DOHH2 (cell line): ENCODE measurements at regions not wholly inside any gene's neighbourhood (a gene's known extent, or its start where the extent isn't known, plus 50 kb on each side); places are given as distances from the start of the nearest gene placed in this dataset.

Source experiments
- H3F3A ChIP-seq: fragments of 200-600 bp; sonication (generic), shearing (Covaris generic); 2 replicates; pipeline ENCODE4 v1.6.0; 2016; ENCODE audit warnings: antibody characterized with exemption, mild to moderate bottlenecking; ENCODE audit not compliant: control insufficient read depth, insufficient read depth
- H3K27ac ChIP-seq: fragments of 200-600 bp; sonication (generic); 2 replicates; pipeline ENCODE4 v1.5.1; 2014; ENCODE audit warnings: low read depth, mild to moderate bottlenecking, low read length, moderate library complexity
- H3K27me3 ChIP-seq: fragments of 200-600 bp; sonication (generic); 2 replicates; pipeline ENCODE4 v1.6.1; 2014; ENCODE audit warnings: mild to moderate bottlenecking, low read length, mixed read lengths; ENCODE audit not compliant: control insufficient read depth
- H3K36me3 ChIP-seq: fragments of 200-600 bp; sonication (generic); 2 replicates; pipeline ENCODE4 v1.6.1; 2014; ENCODE audit warnings: mild to moderate bottlenecking, low read length, moderate library complexity, mixed read lengths; ENCODE audit not compliant: control insufficient read depth
- H3K4me1 ChIP-seq: fragments of 200-600 bp; sonication (generic); 2 replicates; pipeline ENCODE4 v1.6.1; 2014; ENCODE audit warnings: mild to moderate bottlenecking, low read length, mixed read lengths; ENCODE audit not compliant: control insufficient read depth
- H3K4me2 ChIP-seq: fragments of 200-600 bp; sonication (generic); 2 replicates; pipeline ENCODE4 v1.6.0; 2014; ENCODE audit warnings: mild to moderate bottlenecking, low read length, moderate library complexity
- H3K4me3 ChIP-seq: fragments of 200-600 bp; sonication (generic); 2 replicates; pipeline ENCODE4 v1.5.1; 2014; ENCODE audit warnings: mild to moderate bottlenecking, low read length, mixed read lengths
- H3K79me2 ChIP-seq: fragments of 200-600 bp; sonication (generic); 2 replicates; pipeline ENCODE4 v1.6.1; 2014; ENCODE audit warnings: mild to moderate bottlenecking, low read length, mixed read lengths; ENCODE audit not compliant: control insufficient read depth
- H3K9me2 ChIP-seq: fragments of 200-600 bp; sonication (generic); replicated peaks from 2 replicates; pipeline ENCODE4 v1.6.1; 2014; ENCODE audit warnings: mild to moderate bottlenecking, low read length, mixed read lengths; ENCODE audit not compliant: control insufficient read depth
- H3K9me3 ChIP-seq: fragments of 200-600 bp; sonication (generic); 2 replicates; pipeline ENCODE4 v1.6.1; 2014; ENCODE audit warnings: antibody characterized with exemption, low read length, mixed read lengths; ENCODE audit not compliant: control insufficient read depth, insufficient read depth
- H4K20me1 ChIP-seq: fragments of 200-600 bp; sonication (generic); 2 replicates; pipeline ENCODE4 v1.6.0; 2014; ENCODE audit warnings: low read depth, mild to moderate bottlenecking, antibody characterized with exemption, low read length, moderate library complexity; ENCODE audit not compliant: control insufficient read depth, insufficient read depth
- CTCF ChIP-seq: fragments of 200-600 bp; sonication (generic); IDR thresholded peaks from one replicate; pipeline ENCODE4 v1.5.1; 2014; ENCODE audit warnings: antibody characterized with exemption, mild to moderate bottlenecking, low read depth, low read length; ENCODE audit not compliant: poor library complexity, severe bottlenecking
- EZH2phosphoT487 ChIP-seq: fragments of 200-600 bp; sonication (generic); IDR thresholded peaks from 2 replicates; pipeline ENCODE4 v1.6.1; 2017; ENCODE audit warnings: borderline replicate concordance, mild to moderate bottlenecking, antibody characterized with exemption, low read length, moderate library complexity, mixed read lengths

- Histone ChIP-seq H4K20me1 (no peaks in the 10 kb centered on the region), H3K36me3 (no peaks in the 10 kb centered on the region), H3K9me2 (no peaks in the 10 kb centered on the region), H3K27ac (no peak overlapping the region), H3K4me3 (no peak overlapping the region), H3K79me2 (no peaks in the 10 kb centered on the region), H3F3A (no peaks in the 10 kb centered on the region), H3K4me2 (no peak overlapping the region), H3K9me3 (no peaks in the 10 kb centered on the region), H3K27me3 (no peaks in the 10 kb centered on the region), H3K4me1 (no peaks in the 10 kb centered on the region)
- no peak for TF ChIP-seq CTCF
- no peak for TF ChIP-seq EZH2phosphoT487
Observed at GRCh38 chr6:139473231-139473701, 98.8 kb upstream of the CITED2 start.

DNA sequence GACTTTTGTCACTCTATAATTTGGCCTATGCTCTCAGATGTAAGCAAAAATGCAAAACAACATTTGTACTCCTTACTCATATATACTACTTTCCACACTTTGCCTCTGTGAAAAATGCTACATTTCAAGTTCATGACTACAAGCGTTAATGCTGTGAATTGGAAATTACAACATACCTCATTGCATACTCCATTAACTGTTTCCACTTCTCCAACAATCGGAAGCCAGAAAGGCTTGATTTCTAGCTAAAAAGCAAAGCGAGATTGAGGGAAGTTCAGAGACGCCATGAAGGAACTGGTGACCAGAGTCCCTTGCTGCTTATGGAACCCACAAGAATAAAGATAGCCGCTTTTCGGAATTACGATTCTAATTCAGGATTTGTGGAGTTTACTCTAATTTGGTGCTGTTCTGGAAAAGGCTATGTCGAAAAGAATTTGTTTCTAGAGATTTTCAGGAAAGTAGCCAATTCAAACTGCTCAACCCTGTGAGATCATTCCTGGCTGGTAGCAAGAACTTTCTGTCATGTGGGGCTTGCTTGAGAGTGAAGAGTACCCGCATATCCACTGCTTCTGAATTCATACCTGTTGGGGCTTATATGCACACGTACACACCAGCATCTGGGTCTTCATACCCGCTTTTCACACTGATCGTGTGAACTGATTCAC is 98.0 kb upstream of the CITED2 start:
- H4K20me1 ChIP-seq: no peaks in the 10 kb centered on the region
- no peak overlapping the region for H3K4me2 ChIP-seq
- H3K9me2 ChIP-seq: no peaks in the 10 kb centered on the region
- no peaks in the 10 kb centered on the region for H3K36me3 ChIP-seq
- no peak overlapping the region for H3K4me3 ChIP-seq
- H3K79me2 ChIP-seq: no peaks in the 10 kb centered on the region
- H3K27me3 ChIP-seq: no peaks in the 10 kb centered on the region
- no peaks in the 10 kb centered on the region for H3F3A ChIP-seq
- H3K4me1 ChIP-seq: no peaks in the 10 kb centered on the region
- no peaks in the 10 kb centered on the region for H3K9me3 ChIP-seq
- TF ChIP-seq EZH2phosphoT487 (no peak), CTCF (no peak)
- H3K27ac ChIP-seq: no peak overlapping the region

- Histone ChIP-seq H3K27me3 (no peaks in the 10 kb centered on the region), H3K4me3 (no peak overlapping the region), H3K36me3 (no peaks in the 10 kb centered on the region)
Observed at GRCh38 chr6:139470997-139471396, 96.5 kb upstream of the CITED2 start.

More at GRCh38 chr6:139470997-139471396, 96.5 kb upstream of the CITED2 start:
- Histone ChIP-seq H3K27ac (no peak overlapping the region), H3K9me3 (no peaks in the 10 kb centered on the region), H3K4me2 (no peak overlapping the region), H3K4me1 (no peaks in the 10 kb centered on the region), H3K79me2 (no peaks in the 10 kb centered on the region), H3F3A (no peaks in the 10 kb centered on the region), H4K20me1 (no peaks in the 10 kb centered on the region), H3K9me2 (no peaks in the 10 kb centered on the region)
- no peak for TF ChIP-seq EZH2phosphoT487
- no peak for TF ChIP-seq CTCF
